ENCODE measurements at regions not wholly inside any gene's neighbourhood (a gene's known extent, or its start where the extent isn't known, plus 50 kb on each side); places are given as distances from the start of the nearest gene placed in this dataset.

GRCh38 chr2:137879121-137879520 lies 85.2 kb upstream of the HNMT start:
- TF ChIP-seq POLR2AphosphoS5 (IDR thresholded peaks at IDR 0.05; ENCODE audit: low read depth, low read length): no peak
- TF ChIP-seq CTCF (IDR thresholded peaks at IDR 0.05): no peak
- TF ChIP-seq RFX5 (IDR thresholded peaks at IDR 0.05; ENCODE audit: low read length): no peak
- no peak for TF ChIP-seq RAD21 (IDR thresholded peaks at IDR 0.05; ENCODE audit: low read length)
- TF ChIP-seq EZH2phosphoT487 (IDR thresholded peaks at IDR 0.05; ENCODE audit: borderline replicate concordance, low read depth): no peak
- no peak for TF ChIP-seq USF2 (IDR thresholded peaks at IDR 0.05; ENCODE audit: borderline replicate concordance, low read depth, low read length)
